Bronchial epithelial cell (primary cell): ENCODE measurements at regions not wholly inside any gene's neighbourhood (a gene's known extent, or its start where the extent isn't known, plus 50 kb on each side); places are given as distances from the start of the nearest gene placed in this dataset.
A peak's percentile ranks its signal among the peaks of the same experiment; 100 is the strongest.

Experiments
- DNase-seq: peaks from one replicate; pipeline ENCODE4 v3.0.0-alpha.2; 2010; ENCODE audit warnings: low read depth
- FAIRE-seq: peaks from 2 replicates; lab custom pipeline; 2011; peaks lifted over from hg19 to GRCh38; lab: Jason Lieb, UNC
- H3K27me3 ChIP-seq: 2 replicates; pipeline ENCODE4 v1.5.1; 2011; ENCODE audit warnings: low read length; ENCODE audit not compliant: control insufficient read depth, insufficient read depth
- H3K36me3 ChIP-seq: 2 replicates; pipeline ENCODE4 v1.5.1; 2011; ENCODE audit warnings: low read length; ENCODE audit not compliant: control insufficient read depth, insufficient read depth
- H3K4me3 ChIP-seq: 2 replicates; pipeline ENCODE4 v1.5.1; 2011; ENCODE audit warnings: mild to moderate bottlenecking, low read depth, low read length, control low read depth
- TF ChIP-seq, protein P1 (sequence below): IDR thresholded peaks from 2 replicates; pipeline ENCODE4 v1.5.1; 2011; ENCODE audit warnings: mild to moderate bottlenecking, moderate library complexity, low read length, control low read depth, inconsistent platforms; ENCODE audit not compliant: insufficient read depth, severe bottlenecking

DNA sequence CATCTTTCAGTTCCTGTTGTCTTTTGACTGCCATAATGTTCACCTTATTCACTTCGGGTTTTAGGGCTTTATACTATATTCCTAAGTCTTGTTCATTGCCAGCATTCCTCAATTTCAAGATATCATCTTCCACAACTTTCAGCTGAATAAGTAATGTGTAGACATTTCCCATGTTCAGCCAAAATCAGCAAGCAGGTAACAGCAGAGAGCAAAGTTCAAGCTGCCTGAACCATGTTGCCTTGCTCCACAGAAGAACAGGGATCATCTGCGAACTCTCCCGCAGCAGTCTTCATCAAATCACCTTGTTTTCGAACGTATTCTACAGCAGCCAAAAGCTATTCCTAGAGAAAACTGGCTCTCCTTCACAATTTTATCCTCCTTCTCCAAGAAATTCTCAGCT is 95.3 kb upstream of the CCDC112 start:
- Histone ChIP-seq H3K36me3 (no peaks in the 10 kb centered on the region), H3K4me3 (no peak overlapping the region), H3K27me3 (no peaks in the 10 kb centered on the region)
- FAIRE-seq (peak; percentile 18), DNase-seq (no peak)
- TF ChIP-seq, protein P1, sequence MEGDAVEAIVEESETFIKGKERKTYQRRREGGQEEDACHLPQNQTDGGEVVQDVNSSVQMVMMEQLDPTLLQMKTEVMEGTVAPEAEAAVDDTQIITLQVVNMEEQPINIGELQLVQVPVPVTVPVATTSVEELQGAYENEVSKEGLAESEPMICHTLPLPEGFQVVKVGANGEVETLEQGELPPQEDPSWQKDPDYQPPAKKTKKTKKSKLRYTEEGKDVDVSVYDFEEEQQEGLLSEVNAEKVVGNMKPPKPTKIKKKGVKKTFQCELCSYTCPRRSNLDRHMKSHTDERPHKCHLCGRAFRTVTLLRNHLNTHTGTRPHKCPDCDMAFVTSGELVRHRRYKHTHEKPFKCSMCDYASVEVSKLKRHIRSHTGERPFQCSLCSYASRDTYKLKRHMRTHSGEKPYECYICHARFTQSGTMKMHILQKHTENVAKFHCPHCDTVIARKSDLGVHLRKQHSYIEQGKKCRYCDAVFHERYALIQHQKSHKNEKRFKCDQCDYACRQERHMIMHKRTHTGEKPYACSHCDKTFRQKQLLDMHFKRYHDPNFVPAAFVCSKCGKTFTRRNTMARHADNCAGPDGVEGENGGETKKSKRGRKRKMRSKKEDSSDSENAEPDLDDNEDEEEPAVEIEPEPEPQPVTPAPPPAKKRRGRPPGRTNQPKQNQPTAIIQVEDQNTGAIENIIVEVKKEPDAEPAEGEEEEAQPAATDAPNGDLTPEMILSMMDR: no peak

DNA sequence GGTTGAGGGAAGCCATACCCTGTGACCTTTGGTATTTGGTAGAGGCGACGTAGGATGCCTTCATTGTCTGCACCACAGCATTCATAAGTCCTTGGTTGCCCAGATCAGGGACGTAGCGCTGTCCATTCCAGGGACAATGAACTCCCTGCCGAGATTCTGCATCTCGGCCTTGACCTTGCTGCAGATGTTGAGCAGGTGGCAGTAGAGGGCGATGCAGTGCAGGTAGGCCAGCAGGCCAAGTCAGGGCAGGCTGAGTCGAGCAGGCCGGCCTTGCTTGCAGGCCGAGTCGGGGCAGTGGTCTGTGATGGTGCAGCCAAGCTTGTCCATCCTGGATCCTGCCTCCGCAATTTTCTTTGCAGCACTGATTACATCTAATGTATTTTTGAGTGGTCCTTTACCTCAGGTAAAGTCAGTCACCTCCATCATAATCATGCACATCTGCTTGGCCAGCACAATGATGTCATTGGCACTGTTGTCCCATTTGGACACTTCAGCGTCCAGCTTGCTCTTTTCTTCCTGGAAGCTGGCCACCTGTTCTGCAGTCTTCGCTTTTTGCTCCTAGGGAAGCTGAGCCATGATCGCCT is 93.4 kb upstream of the CCDC112 start:
- TF ChIP-seq, protein P1: peak; percentile 61
- Histone ChIP-seq H3K36me3 (no peaks in the 10 kb centered on the region), H3K4me3 (no peak overlapping the region), H3K27me3 (no peaks in the 10 kb centered on the region)
- no peak for DNase-seq
- no peak for FAIRE-seq

DNA sequence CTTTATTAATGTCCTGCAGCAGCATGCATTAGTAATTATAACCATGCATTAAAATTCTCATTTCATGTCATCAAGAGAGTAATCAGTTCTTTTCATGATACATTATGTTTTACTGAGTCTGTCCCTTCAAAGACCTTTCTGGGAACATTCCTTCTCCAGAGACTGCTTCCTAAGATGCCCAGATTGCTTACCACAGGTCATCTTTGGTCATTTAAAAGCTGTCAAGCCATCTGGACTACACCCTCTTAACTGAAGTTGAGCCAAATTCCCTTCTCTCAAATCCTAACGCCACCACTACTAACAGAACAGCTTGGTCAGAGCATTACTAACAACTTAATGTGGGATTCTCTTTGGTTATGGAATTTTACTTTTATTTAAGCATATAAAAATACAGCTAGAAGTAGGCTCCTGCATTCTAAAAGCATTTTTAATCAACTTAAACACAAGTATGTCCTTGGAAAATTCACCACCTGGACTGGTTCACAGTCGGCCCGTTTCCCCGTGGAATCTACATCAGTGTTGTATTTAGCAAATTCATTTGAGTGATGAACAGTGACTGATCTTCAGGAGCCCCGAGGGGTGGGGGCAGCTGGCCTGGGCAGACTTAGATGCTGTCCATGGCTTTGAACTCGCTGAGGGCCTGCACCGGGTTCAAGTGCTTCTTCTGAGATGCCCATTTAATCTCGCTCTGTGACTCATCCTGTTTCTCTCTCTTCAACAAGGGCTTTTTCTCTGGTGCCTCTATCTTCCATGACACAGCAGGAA is 92.8 kb upstream of the CCDC112 start:
- TF ChIP-seq, protein P1: no peak
- DNase-seq: no peak
- FAIRE-seq: no peak
- H3K36me3 ChIP-seq: no peaks in the 10 kb centered on the region
- no peaks in the 10 kb centered on the region for H3K27me3 ChIP-seq
- H3K4me3 ChIP-seq: no peak overlapping the region

DNA sequence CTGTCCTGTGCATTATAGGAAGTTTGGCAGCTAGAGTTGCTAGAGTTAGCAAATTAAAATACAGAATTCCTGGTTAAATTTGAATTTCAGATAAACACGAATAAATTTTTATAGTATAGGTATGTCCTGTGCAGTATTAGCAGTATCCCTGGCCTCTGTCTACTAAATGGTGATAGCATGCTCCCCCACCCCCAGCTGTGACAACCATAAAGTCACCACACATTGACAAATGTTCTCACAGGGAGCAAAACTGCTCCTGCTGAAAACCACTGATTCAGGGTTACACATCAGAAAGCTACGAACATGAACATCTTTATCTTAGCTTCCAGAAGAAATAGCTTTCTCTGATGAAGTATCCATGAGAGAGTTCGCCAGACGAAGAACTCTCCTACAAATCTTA is 91.8 kb upstream of the CCDC112 start:
- H3K36me3 ChIP-seq: no peaks in the 10 kb centered on the region
- no peak overlapping the region for H3K4me3 ChIP-seq
- H3K27me3 ChIP-seq: peaks cover 2% of the 10 kb centered on the region
- no peak for FAIRE-seq
- TF ChIP-seq, protein P1: no peak
- no peak for DNase-seq

DNA sequence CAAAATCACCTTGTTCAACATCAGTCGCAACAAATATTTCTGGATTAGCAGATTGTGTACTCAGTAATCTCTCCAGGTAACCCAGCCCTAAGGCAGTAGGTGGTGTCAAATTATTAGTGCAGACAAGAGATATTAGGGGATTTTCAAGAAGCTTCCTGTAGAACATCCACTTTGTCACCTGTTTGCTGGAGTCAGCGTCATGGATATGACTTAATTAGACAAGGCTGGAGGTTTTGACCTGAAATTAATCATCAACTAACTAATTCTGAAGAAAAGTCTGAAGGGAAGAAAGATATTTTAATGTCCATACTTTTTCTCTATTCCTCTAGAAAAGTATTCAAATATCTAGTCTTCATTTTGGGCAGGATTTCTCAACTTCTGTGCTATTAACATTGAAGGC is 91.4 kb upstream of the CCDC112 start:
- Histone ChIP-seq H3K4me3 (no peak overlapping the region), H3K27me3 (peaks cover 2% of the 10 kb centered on the region), H3K36me3 (no peaks in the 10 kb centered on the region)
- no peak for DNase-seq
- TF ChIP-seq, protein P1: no peak
- no peak for FAIRE-seq
